H1 (cell line): ENCODE measurements at regions not wholly inside any gene's neighbourhood (a gene's known extent, or its start where the extent isn't known, plus 50 kb on each side); places are given as distances from the start of the nearest gene placed in this dataset.
"Not testable (repeated sequence)": the region's sequence is repeated elsewhere in the genome, so short reads cannot be mapped to it uniquely, and the experiment has no call there.

Experiments used
- CTCF ChIA-PET: fragments of 300-600 bp; sonication (Branson Sonifier 250); formaldehyde crosslinking; loops from one replicate; lab custom pipeline; 2021; ENCODE audit not compliant: partially characterized antibody; lab: Charles Lee
- POLR2A ChIA-PET: fragments of 300-600 bp; sonication (Branson Sonifier 250); formaldehyde crosslinking; loops from one replicate; lab custom pipeline; 2021; ENCODE audit warnings: inconsistent platforms; ENCODE audit not compliant: partially characterized antibody; lab: Charles Lee
- DNase-seq, 2 experiments: peaks; one replicate each; pipeline versions ENCODE4 v3.0.0 to v3.0.0-alpha.2; 2010 to 2022; ENCODE audit warnings: low spot score in 2 of 2, low read depth in 1 of 2, mixed read lengths in 1 of 2
- FAIRE-seq: peaks from 2 replicates; lab custom pipeline; 2011; peaks lifted over from hg19 to GRCh38; lab: Jason Lieb, UNC
- H2AFZ ChIP-seq: 2 replicates; pipeline ENCODE4 v1.8.1; 2012; ENCODE audit warnings: low read length, inconsistent platforms
- H2AK5ac ChIP-seq: 2 replicates; pipeline ENCODE4 v1.6.1; 2013; ENCODE audit warnings: low read depth, low read length
- H2BK120ac ChIP-seq: replicated peaks from 2 replicates; pipeline ENCODE3; 2013; ENCODE audit warnings: low read depth, low read length, inconsistent platforms
- H2BK12ac ChIP-seq: 2 replicates; pipeline ENCODE4 v1.6.1; 2013; ENCODE audit warnings: low read depth, low read length
- H2BK15ac ChIP-seq: 2 replicates; pipeline ENCODE4 v1.6.1; 2013; ENCODE audit warnings: low read length
- H2BK20ac ChIP-seq: 2 replicates; pipeline ENCODE4 v1.6.1; 2013; ENCODE audit warnings: low read length
- H2BK5ac ChIP-seq: 2 replicates; pipeline ENCODE4 v1.6.1; 2013; ENCODE audit warnings: low read depth, low read length
- H3K14ac ChIP-seq: 2 replicates; pipeline ENCODE4 v1.6.1; 2013; ENCODE audit warnings: inconsistent platforms; ENCODE audit not compliant: insufficient read length
- H3K18ac ChIP-seq: 2 replicates; pipeline ENCODE4 v1.6.1; 2013; ENCODE audit warnings: low read length; ENCODE audit errors: extremely low read depth
- H3K23ac ChIP-seq: 2 replicates; pipeline ENCODE4 v1.6.1; 2013; ENCODE audit warnings: inconsistent platforms; ENCODE audit not compliant: insufficient read length
- H3K23me2 ChIP-seq: 2 replicates; pipeline ENCODE4 v1.6.1; 2013; ENCODE audit warnings: low read depth, low read length
- H3K27ac ChIP-seq: 2 replicates; pipeline ENCODE4 v1.6.1; 2011; ENCODE audit warnings: low read depth, low read length, inconsistent platforms
- H3K27me3 ChIP-seq, 4 experiments: replicated peaks in 1 of 4; 1 replicate in 1 of 4; 2 replicates in 3 of 4; pipeline versions ENCODE4 v1.6.1 to v1.8.1; 2011 to 2013; ENCODE audit warnings: low read length in 3 of 4, mild to moderate bottlenecking in 3 of 4, inconsistent platforms in 2 of 4, mixed read lengths in 2 of 4, moderate library complexity in 1 of 4; ENCODE audit not compliant: control insufficient read depth in 3 of 4, insufficient read depth in 3 of 4; ENCODE audit errors: extremely low read depth in 1 of 4
- H3K36me3 ChIP-seq, 4 experiments: 2 replicates each; pipeline versions ENCODE4 v1.6.1 to v1.8.1; 2011 to 2013; ENCODE audit warnings: mild to moderate bottlenecking in 4 of 4, low read length in 3 of 4, moderate library complexity in 2 of 4, control low read depth in 1 of 4, inconsistent platforms in 1 of 4; ENCODE audit not compliant: insufficient read depth in 4 of 4, control insufficient read depth in 2 of 4
- H3K4ac ChIP-seq: replicated peaks from 2 replicates; pipeline ENCODE3; 2013; ENCODE audit warnings: low read length, low read depth, mixed read lengths, inconsistent platforms; ENCODE audit not compliant: insufficient read length
- H3K4me1 ChIP-seq, 4 experiments: replicated peaks in 1 of 4; 1 replicate in 1 of 4; 2 replicates in 3 of 4; pipeline versions ENCODE4 v1.6.1 to v1.8.1; 2011 to 2013; ENCODE audit warnings: low read length in 3 of 4, inconsistent platforms in 2 of 4, mixed read lengths in 1 of 4; ENCODE audit not compliant: insufficient read depth in 4 of 4, control insufficient read depth in 3 of 4
- H3K4me2 ChIP-seq, 2 experiments: 2 replicates each; pipeline versions ENCODE4 v1.6.1 to v1.8.1; 2011 to 2013; ENCODE audit warnings: low read depth in 2 of 2, low read length in 2 of 2, control low read depth in 1 of 2, inconsistent platforms in 1 of 2, mild to moderate bottlenecking in 1 of 2; ENCODE audit not compliant: insufficient read depth in 1 of 2
- H3K4me3 ChIP-seq, 4 experiments: fragments of 200-600, 300-600 bp in 1 of 4; sonication (generic), shearing (Covaris generic), sonication (Bioruptor Twin) in 1 of 4; 2 replicates each; pipeline versions ENCODE4 v1.5.1 to v1.8.1; 2011 to 2016; ENCODE audit warnings: low read length in 4 of 4, low read depth in 3 of 4, control low read depth in 2 of 4, inconsistent platforms in 2 of 4, mild to moderate bottlenecking in 2 of 4, mixed read lengths in 1 of 4, moderate library complexity in 1 of 4; ENCODE audit not compliant: insufficient read depth in 2 of 4; ENCODE audit errors: extremely low read depth in 1 of 4
- H3K56ac ChIP-seq: replicated peaks from 2 replicates; pipeline ENCODE3; 2013; ENCODE audit warnings: low read depth, mild to moderate bottlenecking, mixed read lengths, low read length, inconsistent platforms; ENCODE audit not compliant: insufficient read length
- H3K79me1 ChIP-seq: 2 replicates; pipeline ENCODE4 v1.6.1; 2013; ENCODE audit warnings: low read depth, low read length, control low read depth
- H3K79me2 ChIP-seq, 2 experiments: 2 replicates each; pipeline versions ENCODE4 v1.6.1 to v1.8.1; 2012 to 2013; ENCODE audit warnings: low read length in 2 of 2, mild to moderate bottlenecking in 2 of 2, inconsistent platforms in 1 of 2; ENCODE audit not compliant: insufficient read depth in 2 of 2, control insufficient read depth in 1 of 2
- H3K9ac ChIP-seq, 4 experiments: replicated peaks in 1 of 4; 1 replicate in 1 of 4; 2 replicates in 3 of 4; pipeline versions ENCODE4 v1.6.1 to v1.8.1; 2011 to 2013; ENCODE audit warnings: low read depth in 3 of 4, low read length in 3 of 4, control low read depth in 2 of 4, mild to moderate bottlenecking in 2 of 4, moderate library complexity in 2 of 4, inconsistent platforms in 1 of 4; ENCODE audit errors: extremely low read depth in 1 of 4
- H3K9me3 ChIP-seq, 2 experiments: 2 replicates each; pipeline versions ENCODE4 v1.6.1 to v1.8.1; 2012 to 2013; ENCODE audit warnings: mild to moderate bottlenecking in 2 of 2, moderate library complexity in 2 of 2, control low read depth in 1 of 2, inconsistent platforms in 1 of 2, low read depth in 1 of 2, low read length in 1 of 2, mixed read lengths in 1 of 2; ENCODE audit not compliant: insufficient read depth in 2 of 2
- H4K20me1 ChIP-seq, 2 experiments: replicated peaks in 1 of 2; 2 replicates each; pipeline versions ENCODE3 to v1.8.1; 2011 to 2013; ENCODE audit warnings: inconsistent platforms in 2 of 2, low read length in 2 of 2, mild to moderate bottlenecking in 1 of 2; ENCODE audit not compliant: insufficient read depth in 2 of 2, control insufficient read depth in 1 of 2
- H4K5ac ChIP-seq: 2 replicates; pipeline ENCODE4 v1.6.1; 2013; ENCODE audit warnings: low read length, low read depth, mixed read lengths, inconsistent platforms; ENCODE audit not compliant: insufficient read length
- H4K8ac ChIP-seq: 2 replicates; pipeline ENCODE4 v1.8.0; 2013; ENCODE audit warnings: mild to moderate bottlenecking, moderate library complexity, low read length, inconsistent platforms; ENCODE audit not compliant: insufficient read depth; ENCODE audit errors: extremely low read depth
- H4K91ac ChIP-seq: replicated peaks from 2 replicates; pipeline ENCODE3; 2013; ENCODE audit warnings: low read length, mixed read lengths, inconsistent platforms; ENCODE audit not compliant: insufficient read length
- RAD21 ChIP-seq, 2 experiments: IDR thresholded peaks in 1 of 2; conservative IDR thresholded peaks in 1 of 2; 2 replicates each; pipeline ENCODE4 v1.6.1; 2011; ENCODE audit warnings: low read depth in 2 of 2, low read length in 2 of 2, improper control_type of control experiment in 1 of 2, inconsistent platforms in 1 of 2, mild to moderate bottlenecking in 1 of 2, moderate library complexity in 1 of 2
- TAF1 ChIP-seq: IDR thresholded peaks from 2 replicates; pipeline ENCODE4 v1.6.1; 2011; ENCODE audit warnings: mild to moderate bottlenecking, low read depth, low read length
- WGBS, 2 experiments: shearing (Covaris generic) in 1 of 2; methylation state at CpG; one replicate each; pipeline versions ENCODE4 v1.1.6 to v1.1.7; 2013 to 2015; ENCODE audit warnings: low lambda C conversion rate in 2 of 2, mixed read lengths in 2 of 2, inconsistent platforms in 1 of 2, low coverage in 1 of 2, missing lambda C conversion rate in 1 of 2; ENCODE audit not compliant: insufficient replicate concordance in 2 of 2, insufficient coverage in 1 of 2, insufficient read length in 1 of 2; ENCODE audit errors: extremely low coverage in 1 of 2, missing lambda C conversion rate in 1 of 2; 5-methylcytosine and 5-hydroxymethylcytosine counted together

DNA sequence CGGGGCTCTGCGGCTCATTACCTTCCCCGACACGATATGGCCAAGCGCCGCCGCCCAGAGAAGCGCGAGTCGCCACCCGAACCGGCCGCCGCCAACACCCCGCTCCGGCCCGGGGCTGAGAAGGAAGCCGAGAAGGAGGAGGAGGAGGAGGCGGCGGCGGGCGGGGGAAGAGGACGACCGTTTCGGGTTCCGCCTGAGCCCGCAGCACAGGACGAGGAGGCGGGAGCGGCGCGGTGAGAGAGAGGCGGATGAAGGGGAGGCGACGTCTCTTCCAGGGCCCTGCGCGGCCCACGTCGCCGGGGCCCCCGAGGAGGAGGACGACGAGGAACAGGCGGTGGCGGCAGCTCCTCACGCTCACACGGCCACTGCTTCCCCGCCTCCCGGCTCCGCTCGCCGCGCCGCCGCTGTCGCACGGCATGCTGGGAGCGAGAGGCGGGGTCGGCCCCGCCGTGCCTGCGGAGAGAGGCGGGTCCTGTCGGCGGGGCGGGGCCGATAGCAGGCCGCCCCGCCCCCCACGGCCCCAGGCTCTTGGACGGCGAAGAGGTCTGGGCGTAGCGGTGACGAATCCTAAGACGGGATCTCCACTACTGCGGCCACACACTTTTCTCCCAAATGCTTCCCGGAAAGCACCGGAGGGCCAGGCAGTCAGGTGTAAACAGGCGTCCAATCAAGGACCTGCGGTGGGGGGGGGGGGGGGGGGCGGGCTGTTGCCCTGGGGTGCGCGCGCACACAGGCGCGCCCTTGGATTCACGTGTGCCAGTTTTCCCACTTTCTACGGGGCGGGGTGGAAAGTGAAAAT, 97.3 kb upstream of the METTL9 start (continued):
- peak; percentile 88 for TF ChIP-seq TAF1
- no peak for TF ChIP-seq RAD21 (IDR thresholded peaks at IDR 0.05 in 1 of 2, conservative IDR thresholded peaks at IDR 0.05 in 1 of 2; ENCODE audit: low read depth in 2 of 2, low read length in 2 of 2)

DNA sequence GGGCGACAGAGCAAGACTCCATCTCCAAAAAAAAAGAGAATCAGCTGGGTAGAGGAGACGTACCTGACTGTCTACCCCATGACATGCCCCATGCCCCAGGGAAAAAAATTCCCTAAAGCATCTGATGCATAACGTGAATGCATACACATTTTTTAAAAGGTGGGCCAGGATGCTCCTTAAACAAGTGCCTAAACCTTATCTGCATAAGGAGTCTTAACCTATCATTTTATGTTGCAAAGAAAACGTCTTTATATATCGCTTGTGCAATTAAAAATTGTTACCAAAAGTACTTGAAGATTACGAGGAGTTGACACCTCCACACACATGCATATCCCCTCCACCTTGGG, 95.8 kb upstream of the METTL9 start:
- H2AK5ac ChIP-seq, CTCF ChIA-PET, H4K8ac ChIP-seq, H3K23me2 ChIP-seq, H3K18ac ChIP-seq, H2BK15ac ChIP-seq, H3K79me1 ChIP-seq, H2BK12ac ChIP-seq, H4K91ac ChIP-seq, H3K36me3 ChIP-seq, H4K20me1 ChIP-seq, H3K4ac ChIP-seq, H3K14ac ChIP-seq, H3K9me3 ChIP-seq, FAIRE-seq, H3K23ac ChIP-seq, DNase-seq, H2BK20ac ChIP-seq, H2BK120ac ChIP-seq, H3K9ac ChIP-seq, H2AFZ ChIP-seq, H3K27ac ChIP-seq, H2BK5ac ChIP-seq, H3K4me1 ChIP-seq, H4K5ac ChIP-seq, H3K56ac ChIP-seq, H3K4me3 ChIP-seq, POLR2A ChIA-PET, H3K27me3 ChIP-seq: not testable (repeated sequence)
- Histone ChIP-seq H3K4me2 (peak overlapping the region; percentile 13 to 82; a peak in 2 of 4 replicates), H3K79me2 (peaks cover 0 to 52% of the 10 kb centered on the region in 2 experiments; a peak in 3 of 4 replicates)
- WGBS, 2 experiments = 86% methylated on average over 6 of the region's 6 CpGs; no CpG with 5 or more reads in 1 of the 2 experiments
